ENCODE measurements at regions not wholly inside any gene's neighbourhood (a gene's known extent, or its start where the extent isn't known, plus 50 kb on each side); places are given as distances from the start of the nearest gene placed in this dataset.

GRCh38 chr9:87067426-87067825 is 120.1 kb upstream of the GAS1 start:
- H3K36me3 Mint-ChIP-seq = no peaks in the 10 kb centered on the region
- H3K27ac Mint-ChIP-seq = no peak overlapping the region
- no peaks in the 10 kb centered on the region for H3K4me1 Mint-ChIP-seq
- peaks cover 2% of the 10 kb centered on the region for H3K9me3 Mint-ChIP-seq
- H3K4me3 Mint-ChIP-seq = no peak overlapping the region
- H3K27me3 Mint-ChIP-seq = no peaks in the 10 kb centered on the region
- no peak for ATAC-seq

GRCh38 chr9:87068177-87068840 is 121.0 kb upstream of the GAS1 start:
- Mint-ChIP-seq H3K36me3 (no peaks in the 10 kb centered on the region), H3K4me1 (no peaks in the 10 kb centered on the region), H3K4me3 (no peak overlapping the region), H3K9me3 (peaks cover 2% of the 10 kb centered on the region), H3K27me3 (no peaks in the 10 kb centered on the region), H3K27ac (no peak overlapping the region)
- ATAC-seq = no peak

- H3K36me3 Mint-ChIP-seq = no peaks in the 10 kb centered on the region
- no peaks in the 10 kb centered on the region for H3K27me3 Mint-ChIP-seq
- peaks cover 2% of the 10 kb centered on the region for H3K9me3 Mint-ChIP-seq
- H3K4me3 Mint-ChIP-seq = no peak overlapping the region
- H3K4me1 Mint-ChIP-seq = no peaks in the 10 kb centered on the region
- ATAC-seq = no peak
- H3K27ac Mint-ChIP-seq = no peak overlapping the region
Measured at GRCh38 chr9:87069690-87070089, 122.4 kb upstream of the GAS1 start.

GRCh38 chr9:87070336-87070735 is 123.0 kb upstream of the GAS1 start:
- H3K36me3 Mint-ChIP-seq = no peaks in the 10 kb centered on the region
- ATAC-seq = no peak
- H3K9me3 Mint-ChIP-seq = peaks cover 2% of the 10 kb centered on the region
- no peaks in the 10 kb centered on the region for H3K27me3 Mint-ChIP-seq
- no peaks in the 10 kb centered on the region for H3K4me1 Mint-ChIP-seq
- no peak overlapping the region for H3K4me3 Mint-ChIP-seq
- no peak overlapping the region for H3K27ac Mint-ChIP-seq

- Mint-ChIP-seq H3K36me3 (no peaks in the 10 kb centered on the region), H3K27ac (no peak overlapping the region), H3K4me1 (no peaks in the 10 kb centered on the region), H3K9me3 (peaks cover 2% of the 10 kb centered on the region), H3K4me3 (no peak overlapping the region), H3K27me3 (no peaks in the 10 kb centered on the region)
- no peak for ATAC-seq
Measured at GRCh38 chr9:87071473-87071872, 124.2 kb upstream of the GAS1 start.

GRCh38 chr9:87073692-87074091 is 126.4 kb upstream of the GAS1 start:
- Mint-ChIP-seq H3K36me3 (no peaks in the 10 kb centered on the region), H3K27ac (no peak overlapping the region), H3K4me3 (no peak overlapping the region), H3K4me1 (no peaks in the 10 kb centered on the region), H3K27me3 (no peaks in the 10 kb centered on the region), H3K9me3 (peaks cover under 1% of the 10 kb centered on the region)
- no peak for ATAC-seq

- H3K27ac Mint-ChIP-seq = no peak overlapping the region
- ATAC-seq = no peak
- no peaks in the 10 kb centered on the region for H3K27me3 Mint-ChIP-seq
- H3K36me3 Mint-ChIP-seq = no peaks in the 10 kb centered on the region
- H3K4me1 Mint-ChIP-seq = no peaks in the 10 kb centered on the region
- no peak overlapping the region for H3K4me3 Mint-ChIP-seq
- peaks cover 4% of the 10 kb centered on the region for H3K9me3 Mint-ChIP-seq
Measured at GRCh38 chr9:87075537-87075936, 128.2 kb upstream of the GAS1 start.

- Mint-ChIP-seq H3K36me3 (no peaks in the 10 kb centered on the region), H3K4me1 (no peaks in the 10 kb centered on the region), H3K9me3 (peaks cover 4% of the 10 kb centered on the region), H3K27ac (no peak overlapping the region), H3K4me3 (no peak overlapping the region), H3K27me3 (no peaks in the 10 kb centered on the region)
- ATAC-seq = no peak
Measured at GRCh38 chr9:87076825-87077224, 129.5 kb upstream of the GAS1 start.

- Mint-ChIP-seq H3K4me3 (no peak overlapping the region), H3K9me3 (peaks cover 4% of the 10 kb centered on the region), H3K27me3 (no peaks in the 10 kb centered on the region), H3K4me1 (no peaks in the 10 kb centered on the region), H3K27ac (no peak overlapping the region), H3K36me3 (no peaks in the 10 kb centered on the region)
- no peak for ATAC-seq
Measured at GRCh38 chr9:87077986-87078385, 130.7 kb upstream of the GAS1 start.

GRCh38 chr9:87080512-87081264 is 133.4 kb upstream of the GAS1 start:
- Mint-ChIP-seq H3K27me3 (no peaks in the 10 kb centered on the region), H3K4me1 (no peaks in the 10 kb centered on the region), H3K4me3 (no peak overlapping the region), H3K27ac (no peak overlapping the region), H3K9me3 (peaks cover 4% of the 10 kb centered on the region), H3K36me3 (no peaks in the 10 kb centered on the region)
- no peak for ATAC-seq

GRCh38 chr9:87081503-87081902 is 134.2 kb upstream of the GAS1 start:
- Mint-ChIP-seq H3K27ac (no peak overlapping the region), H3K9me3 (peaks cover 4% of the 10 kb centered on the region), H3K4me1 (no peaks in the 10 kb centered on the region), H3K4me3 (no peak overlapping the region), H3K27me3 (no peaks in the 10 kb centered on the region), H3K36me3 (no peaks in the 10 kb centered on the region)
- no peak for ATAC-seq

- Mint-ChIP-seq H3K27me3 (no peaks in the 10 kb centered on the region), H3K27ac (no peak overlapping the region), H3K4me1 (no peaks in the 10 kb centered on the region), H3K36me3 (no peaks in the 10 kb centered on the region), H3K9me3 (peaks cover 5% of the 10 kb centered on the region), H3K4me3 (no peak overlapping the region)
- no peak for ATAC-seq
Measured at GRCh38 chr9:87083986-87084385, 136.7 kb upstream of the GAS1 start.

- Mint-ChIP-seq H3K9me3 (peaks cover 5% of the 10 kb centered on the region), H3K27ac (no peak overlapping the region), H3K27me3 (no peaks in the 10 kb centered on the region), H3K36me3 (no peaks in the 10 kb centered on the region), H3K4me1 (no peaks in the 10 kb centered on the region), H3K4me3 (no peak overlapping the region)
- peak; percentile 20 for ATAC-seq
Measured at GRCh38 chr9:87084407-87084806, 137.1 kb upstream of the GAS1 start.

- H3K27ac Mint-ChIP-seq = no peak overlapping the region
- no peaks in the 10 kb centered on the region for H3K36me3 Mint-ChIP-seq
- ATAC-seq = no peak
- no peaks in the 10 kb centered on the region for H3K4me1 Mint-ChIP-seq
- no peak overlapping the region for H3K4me3 Mint-ChIP-seq
- peaks cover 5% of the 10 kb centered on the region for H3K9me3 Mint-ChIP-seq
- no peaks in the 10 kb centered on the region for H3K27me3 Mint-ChIP-seq
Measured at GRCh38 chr9:87085073-87085472, 137.8 kb upstream of the GAS1 start.

GRCh38 chr9:87085521-87085920 is 138.2 kb upstream of the GAS1 start:
- Mint-ChIP-seq H3K36me3 (no peaks in the 10 kb centered on the region), H3K9me3 (peaks cover 5% of the 10 kb centered on the region), H3K4me1 (no peaks in the 10 kb centered on the region), H3K27ac (no peak overlapping the region), H3K4me3 (no peak overlapping the region), H3K27me3 (no peaks in the 10 kb centered on the region)
- ATAC-seq = no peak

GRCh38 chr9:87086221-87086818 is 139.0 kb upstream of the GAS1 start:
- Mint-ChIP-seq H3K4me3 (no peak overlapping the region), H3K36me3 (no peaks in the 10 kb centered on the region), H3K27me3 (no peaks in the 10 kb centered on the region), H3K4me1 (no peaks in the 10 kb centered on the region), H3K27ac (no peak overlapping the region), H3K9me3 (peaks cover 5% of the 10 kb centered on the region)
- ATAC-seq = no peak
